Bronchial epithelial cell (primary cell): ENCODE measurements at regions not wholly inside any gene's neighbourhood (a gene's known extent, or its start where the extent isn't known, plus 50 kb on each side); places are given as distances from the start of the nearest gene placed in this dataset.
A peak's percentile ranks its signal among the peaks of the same experiment; 100 is the strongest.
"Not testable (repeated sequence)": the region's sequence is repeated elsewhere in the genome, so short reads cannot be mapped to it uniquely, and the experiment has no call there.

Experiments
- DNase-seq: peaks from one replicate; pipeline ENCODE4 v3.0.0-alpha.2; 2010; ENCODE audit warnings: low read depth
- FAIRE-seq: peaks from 2 replicates; lab custom pipeline; 2011; peaks lifted over from hg19 to GRCh38; lab: Jason Lieb, UNC
- H3K27me3 ChIP-seq: 2 replicates; pipeline ENCODE4 v1.5.1; 2011; ENCODE audit warnings: low read length; ENCODE audit not compliant: control insufficient read depth, insufficient read depth
- H3K36me3 ChIP-seq: 2 replicates; pipeline ENCODE4 v1.5.1; 2011; ENCODE audit warnings: low read length; ENCODE audit not compliant: control insufficient read depth, insufficient read depth
- H3K4me3 ChIP-seq: 2 replicates; pipeline ENCODE4 v1.5.1; 2011; ENCODE audit warnings: mild to moderate bottlenecking, low read depth, low read length, control low read depth
- CTCF ChIP-seq: IDR thresholded peaks from 2 replicates; pipeline ENCODE4 v1.5.1; 2011; ENCODE audit warnings: mild to moderate bottlenecking, moderate library complexity, low read length, control low read depth, inconsistent platforms; ENCODE audit not compliant: insufficient read depth, severe bottlenecking

- H3K27me3 ChIP-seq, result no peaks in the 10 kb centered on the region
- H3K4me3 ChIP-seq, result no peak overlapping the region
- FAIRE-seq, result no peak
- DNase-seq, result no peak
- no peaks in the 10 kb centered on the region for H3K36me3 ChIP-seq
- TF ChIP-seq CTCF, result no peak
Measured at GRCh38 chrX:65241059-65241721, 264.9 kb upstream of the ZC4H2 start.

- no peaks in the 10 kb centered on the region for H3K27me3 ChIP-seq
- DNase-seq (no peak), FAIRE-seq (peak; percentile 52)
- no peaks in the 10 kb centered on the region for H3K36me3 ChIP-seq
- no peak overlapping the region for H3K4me3 ChIP-seq
- TF ChIP-seq CTCF, result no peak
Measured at GRCh38 chrX:65203545-65203944, 227.3 kb upstream of the ZC4H2 start.

GRCh38 chrX:65196758-65197360 lies 220.6 kb upstream of the ZC4H2 start:
- TF ChIP-seq CTCF, result peak; percentile 27
- H3K4me3 ChIP-seq, result no peak overlapping the region

GRCh38 chrX:65195621-65196020 lies 219.4 kb upstream of the ZC4H2 start:
- DNase-seq (no peak), FAIRE-seq (no peak)
- no peaks in the 10 kb centered on the region for H3K27me3 ChIP-seq
- no peaks in the 10 kb centered on the region for H3K36me3 ChIP-seq
- no peak overlapping the region for H3K4me3 ChIP-seq
- no peak for TF ChIP-seq CTCF

More at GRCh38 chrX:65196758-65197360, 220.6 kb upstream of the ZC4H2 start:
- no peaks in the 10 kb centered on the region for H3K27me3 ChIP-seq
- no peak for FAIRE-seq
- no peak for DNase-seq
- H3K36me3 ChIP-seq, result no peaks in the 10 kb centered on the region

GRCh38 chrX:65194547-65194946 lies 218.3 kb upstream of the ZC4H2 start:
- DNase-seq (no peak), FAIRE-seq (no peak)
- Histone ChIP-seq H3K36me3 (no peaks in the 10 kb centered on the region), H3K4me3 (no peak overlapping the region), H3K27me3 (no peaks in the 10 kb centered on the region)
- TF ChIP-seq CTCF, result no peak

GRCh38 chrX:65163325-65163724 lies 187.1 kb upstream of the ZC4H2 start:
- DNase-seq, H3K27me3 ChIP-seq, H3K36me3 ChIP-seq, H3K4me3 ChIP-seq, FAIRE-seq: not testable (repeated sequence)
